ENCODE measurements at regions not wholly inside any gene's neighbourhood (a gene's known extent, or its start where the extent isn't known, plus 50 kb on each side); places are given as distances from the start of the nearest gene placed in this dataset.
"Not testable (repeated sequence)": the region's sequence is repeated elsewhere in the genome, so short reads cannot be mapped to it uniquely, and the experiment has no call there.

DNA sequence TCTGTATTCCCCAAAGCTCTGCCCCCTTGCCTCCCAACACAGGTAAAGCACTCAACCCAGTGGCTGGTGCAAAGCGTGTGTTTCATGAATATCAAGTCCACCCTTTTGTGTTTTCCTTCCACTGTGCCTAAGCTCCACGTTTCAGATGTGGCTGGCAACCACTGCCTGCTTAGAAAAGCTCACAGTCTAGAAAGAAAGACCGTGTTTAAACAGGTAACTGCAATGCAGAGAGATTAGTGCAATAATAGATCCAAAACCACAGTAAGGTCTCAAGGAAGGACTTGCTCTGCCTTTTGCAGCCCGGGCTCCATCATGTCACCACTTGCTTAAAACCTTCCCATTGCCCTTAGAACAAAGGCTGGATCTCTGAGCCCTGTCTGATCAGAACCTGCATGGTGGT is 240.2 kb upstream of the C16orf82 start:
- peaks cover 3% of the 10 kb centered on the region for H3K9me3 Mint-ChIP-seq (ENCODE audit: low read depth, unreplicated experiment)
- TF ChIP-seq, protein P1, sequence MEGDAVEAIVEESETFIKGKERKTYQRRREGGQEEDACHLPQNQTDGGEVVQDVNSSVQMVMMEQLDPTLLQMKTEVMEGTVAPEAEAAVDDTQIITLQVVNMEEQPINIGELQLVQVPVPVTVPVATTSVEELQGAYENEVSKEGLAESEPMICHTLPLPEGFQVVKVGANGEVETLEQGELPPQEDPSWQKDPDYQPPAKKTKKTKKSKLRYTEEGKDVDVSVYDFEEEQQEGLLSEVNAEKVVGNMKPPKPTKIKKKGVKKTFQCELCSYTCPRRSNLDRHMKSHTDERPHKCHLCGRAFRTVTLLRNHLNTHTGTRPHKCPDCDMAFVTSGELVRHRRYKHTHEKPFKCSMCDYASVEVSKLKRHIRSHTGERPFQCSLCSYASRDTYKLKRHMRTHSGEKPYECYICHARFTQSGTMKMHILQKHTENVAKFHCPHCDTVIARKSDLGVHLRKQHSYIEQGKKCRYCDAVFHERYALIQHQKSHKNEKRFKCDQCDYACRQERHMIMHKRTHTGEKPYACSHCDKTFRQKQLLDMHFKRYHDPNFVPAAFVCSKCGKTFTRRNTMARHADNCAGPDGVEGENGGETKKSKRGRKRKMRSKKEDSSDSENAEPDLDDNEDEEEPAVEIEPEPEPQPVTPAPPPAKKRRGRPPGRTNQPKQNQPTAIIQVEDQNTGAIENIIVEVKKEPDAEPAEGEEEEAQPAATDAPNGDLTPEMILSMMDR (IDR thresholded peaks at IDR 0.05; ENCODE audit: unreplicated experiment), result no peak
- H3K36me3 Mint-ChIP-seq (ENCODE audit: insufficient read depth, unreplicated experiment), result no peaks in the 10 kb centered on the region
- H3K4me3 Mint-ChIP-seq (ENCODE audit: low read depth, unreplicated experiment), result no peak overlapping the region
- no peak overlapping the region for H3K27ac Mint-ChIP-seq (ENCODE audit: unreplicated experiment)
- DNase-seq, result no peak
- no TSS peak for BruUV-seq (replicated peaks)
- CTCF ChIA-PET, result no interaction called here
- H3K4me1 Mint-ChIP-seq (ENCODE audit: low read depth, unreplicated experiment), result no peaks in the 10 kb centered on the region
- H3K27me3 Mint-ChIP-seq (ENCODE audit: unreplicated experiment), result peaks cover 22% of the 10 kb centered on the region
- intact Hi-C loops (cut with micrococcal nuclease; ENCODE audit: unreplicated experiment), result no loop called here

DNA sequence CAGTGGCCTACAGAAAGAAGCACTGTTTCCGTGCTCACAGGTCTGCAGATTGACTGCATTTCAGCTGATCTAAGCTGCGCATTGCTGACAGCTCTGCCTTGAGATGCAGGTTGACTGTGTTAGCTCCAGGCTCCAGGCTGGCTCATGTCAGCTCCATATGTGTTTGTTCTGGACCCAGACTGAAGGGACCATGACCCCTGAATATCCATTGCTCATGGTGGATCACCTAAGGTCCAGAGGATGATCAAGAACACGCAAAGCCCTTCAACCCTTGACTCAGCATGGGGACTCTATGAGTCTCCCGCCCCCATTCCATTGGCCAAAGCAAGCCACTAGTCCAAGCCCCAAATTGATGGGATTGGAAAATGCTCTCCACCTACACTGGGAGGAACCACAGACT is 239.3 kb upstream of the C16orf82 start:
- Mint-ChIP-seq H3K4me1 (ENCODE audit: low read depth, unreplicated experiment) (no peaks in the 10 kb centered on the region), H3K9me3 (ENCODE audit: low read depth, unreplicated experiment) (peaks cover 4% of the 10 kb centered on the region), H3K4me3 (ENCODE audit: low read depth, unreplicated experiment) (no peak overlapping the region), H3K27me3 (ENCODE audit: unreplicated experiment) (peaks cover 22% of the 10 kb centered on the region), H3K36me3 (ENCODE audit: insufficient read depth, unreplicated experiment) (no peaks in the 10 kb centered on the region), H3K27ac (ENCODE audit: unreplicated experiment) (no peak overlapping the region)
- intact Hi-C loops (cut with micrococcal nuclease; ENCODE audit: unreplicated experiment), result no loop called here
- TF ChIP-seq, protein P1 (IDR thresholded peaks at IDR 0.05; ENCODE audit: unreplicated experiment), result no peak
- CTCF ChIA-PET, result no interaction called here
- BruUV-seq (replicated peaks), result no TSS peak
- DNase-seq, result no peak

DNA sequence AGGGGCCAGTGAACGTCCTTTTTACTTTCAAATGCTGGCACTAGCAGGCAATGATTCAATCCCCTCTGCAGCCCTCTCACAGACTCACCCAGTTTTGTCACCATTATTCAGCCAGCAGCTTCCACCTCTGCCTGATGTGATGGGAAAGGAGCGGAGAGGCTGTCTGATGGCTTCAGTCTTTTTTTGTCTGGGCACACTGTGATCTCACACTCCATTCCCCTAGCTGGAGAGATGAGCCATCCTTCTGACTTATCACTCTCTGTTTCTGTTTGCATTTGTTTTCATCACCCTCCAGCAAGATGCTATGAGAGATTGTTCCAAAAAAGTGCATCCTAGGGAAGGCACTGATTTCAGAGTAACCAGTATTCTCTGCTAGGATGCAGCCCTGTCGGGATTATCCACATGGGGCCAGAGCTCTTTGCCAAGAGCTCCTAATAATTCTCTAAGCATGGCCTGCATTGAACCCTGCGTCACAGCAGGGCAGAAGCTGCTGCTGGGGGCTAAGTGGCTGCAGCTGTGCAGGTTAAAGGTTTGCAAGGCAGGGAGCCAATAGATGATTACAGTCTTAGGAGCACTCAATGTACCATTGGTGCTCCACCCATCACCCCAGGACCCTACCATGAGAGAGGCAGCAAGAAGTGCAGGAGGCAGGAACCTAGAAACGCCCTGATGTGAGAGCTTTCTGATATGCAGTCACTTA is 236.1 kb upstream of the C16orf82 start:
- no TSS peak for BruUV-seq (replicated peaks)

DNA sequence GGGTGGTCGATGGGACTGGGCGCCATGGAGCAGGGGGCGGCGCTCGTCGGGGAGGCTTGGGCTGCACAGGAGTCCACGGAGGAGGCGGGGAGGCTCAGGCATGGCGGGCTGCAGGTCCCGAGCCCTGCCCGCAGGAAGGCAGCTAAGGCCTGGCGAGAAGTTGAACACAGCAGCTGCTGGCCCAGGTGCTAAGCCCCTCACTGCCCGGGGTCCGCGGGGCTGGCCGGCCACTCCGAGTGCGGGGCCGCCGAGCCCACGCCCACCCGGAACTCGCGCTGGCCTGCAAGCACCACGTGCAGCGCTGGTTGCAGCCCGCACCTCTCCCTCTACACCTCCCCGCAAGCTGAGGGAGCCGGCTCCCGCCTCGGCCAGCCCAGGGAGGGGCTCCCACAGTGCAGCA is 230.6 kb upstream of the C16orf82 start:
- H3K36me3 Mint-ChIP-seq (ENCODE audit: insufficient read depth, unreplicated experiment); intact Hi-C loops (cut with micrococcal nuclease; ENCODE audit: unreplicated experiment); H3K4me3 Mint-ChIP-seq (ENCODE audit: low read depth, unreplicated experiment); DNase-seq; H3K27ac Mint-ChIP-seq (ENCODE audit: unreplicated experiment); BruUV-seq (replicated peaks); H3K4me1 Mint-ChIP-seq (ENCODE audit: low read depth, unreplicated experiment); H3K27me3 Mint-ChIP-seq (ENCODE audit: unreplicated experiment); CTCF ChIA-PET: not testable (repeated sequence)
- H3K9me3 Mint-ChIP-seq (ENCODE audit: low read depth, unreplicated experiment), result peaks cover 12% of the 10 kb centered on the region

More for the DNA sequence above, 236.1 kb upstream of the C16orf82 start:
- TF ChIP-seq, protein P1 (IDR thresholded peaks at IDR 0.05; ENCODE audit: unreplicated experiment), result no peak
- DNase-seq, result no peak
- CTCF ChIA-PET, result no interaction called here
- peaks cover 22% of the 10 kb centered on the region for H3K27me3 Mint-ChIP-seq (ENCODE audit: unreplicated experiment)
- peaks cover 8% of the 10 kb centered on the region for H3K9me3 Mint-ChIP-seq (ENCODE audit: low read depth, unreplicated experiment)
- H3K27ac Mint-ChIP-seq (ENCODE audit: unreplicated experiment), result no peak overlapping the region
- H3K36me3 Mint-ChIP-seq (ENCODE audit: insufficient read depth, unreplicated experiment), result no peaks in the 10 kb centered on the region
- no peak overlapping the region for H3K4me3 Mint-ChIP-seq (ENCODE audit: low read depth, unreplicated experiment)
- no peaks in the 10 kb centered on the region for H3K4me1 Mint-ChIP-seq (ENCODE audit: low read depth, unreplicated experiment)
- intact Hi-C loops (cut with micrococcal nuclease; ENCODE audit: unreplicated experiment), result no loop called here

DNA sequence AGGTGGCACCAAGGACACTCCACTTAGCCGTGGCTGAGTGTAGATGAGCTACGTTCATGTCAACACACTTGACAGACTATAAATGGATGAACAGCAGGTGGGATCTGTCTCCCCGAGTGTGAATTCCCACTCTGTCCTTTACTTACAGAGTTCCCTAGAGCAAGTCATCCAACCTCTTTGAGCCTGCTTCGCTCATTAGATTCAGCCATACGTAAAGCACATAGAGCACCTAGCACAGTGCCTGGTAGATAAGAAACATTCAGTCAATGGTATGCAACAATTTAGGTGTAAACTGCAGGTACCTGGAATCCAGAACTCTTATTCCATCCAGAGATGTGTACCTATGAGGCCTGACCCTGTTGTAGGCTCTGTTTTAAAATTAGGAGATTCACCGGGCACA is 227.8 kb upstream of the C16orf82 start:
- intact Hi-C loops (cut with micrococcal nuclease; ENCODE audit: unreplicated experiment), result no loop called here
- Mint-ChIP-seq H3K27ac (ENCODE audit: unreplicated experiment) (no peak overlapping the region), H3K4me1 (ENCODE audit: low read depth, unreplicated experiment) (no peaks in the 10 kb centered on the region), H3K27me3 (ENCODE audit: unreplicated experiment) (no peaks in the 10 kb centered on the region), H3K4me3 (ENCODE audit: low read depth, unreplicated experiment) (no peak overlapping the region), H3K36me3 (ENCODE audit: insufficient read depth, unreplicated experiment) (no peaks in the 10 kb centered on the region), H3K9me3 (ENCODE audit: low read depth, unreplicated experiment) (peaks cover 9% of the 10 kb centered on the region)
- no TSS peak for BruUV-seq (replicated peaks)
- CTCF ChIA-PET, result no interaction called here
- TF ChIP-seq, protein P1 (IDR thresholded peaks at IDR 0.05; ENCODE audit: unreplicated experiment), result no peak
- no peak for DNase-seq

All from Calu3 (cell line).